Glomerular endothelial cell (primary cell): ENCODE measurements at regions not wholly inside any gene's neighbourhood (a gene's known extent, or its start where the extent isn't known, plus 50 kb on each side); places are given as distances from the start of the nearest gene placed in this dataset.

Experiments used
- DNase-seq: peaks from one replicate; pipeline ENCODE4 v3.0.0-alpha.2; 2011; ENCODE audit warnings: low read depth, low spot score; ENCODE audit errors: extremely low read depth

DNA sequence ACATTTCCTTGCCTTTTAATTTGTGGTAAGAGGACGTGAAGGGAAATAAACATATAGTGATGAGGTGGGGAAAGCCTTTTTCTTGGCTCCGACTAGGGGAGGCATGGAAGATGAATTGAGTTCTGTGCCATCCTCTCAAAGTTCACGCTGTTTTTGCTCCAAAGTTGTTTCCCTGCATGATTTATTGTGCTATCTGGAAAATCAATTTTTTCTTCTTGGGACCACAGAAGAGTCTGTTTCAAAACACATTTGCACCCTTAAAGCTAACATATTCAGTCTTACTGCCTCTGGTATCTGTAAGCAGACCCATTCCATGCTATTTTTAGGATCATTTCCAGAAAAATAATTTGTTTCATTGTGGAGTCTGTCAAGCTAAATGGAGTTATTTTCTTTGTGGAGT, 57.6 kb upstream of the KCNG1 start:
- DNase-seq: no peak

- no peak for DNase-seq
These were observed 56.6 kb upstream of the KCNG1 start for GRCh38 chr20:51079488-51079887.

DNA sequence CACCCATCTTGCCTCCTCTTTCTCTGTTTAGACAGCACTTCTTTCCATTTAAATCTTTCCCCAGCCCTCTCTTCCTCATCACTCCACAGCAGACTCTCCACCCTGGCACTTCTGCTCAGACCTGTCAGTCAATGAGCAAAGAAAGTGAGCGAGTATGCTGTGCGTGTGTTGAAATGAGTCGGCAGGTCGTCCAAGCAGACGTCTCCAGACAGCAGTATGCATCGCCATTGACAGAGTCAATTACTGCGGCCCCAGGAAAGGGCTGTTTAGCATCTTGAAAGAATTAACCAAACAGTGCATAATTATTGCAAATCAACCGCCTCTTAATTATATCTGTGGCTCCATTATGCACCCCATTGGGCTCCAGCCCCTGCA, 54.8 kb upstream of the KCNG1 start:
- DNase-seq: no peak

DNA sequence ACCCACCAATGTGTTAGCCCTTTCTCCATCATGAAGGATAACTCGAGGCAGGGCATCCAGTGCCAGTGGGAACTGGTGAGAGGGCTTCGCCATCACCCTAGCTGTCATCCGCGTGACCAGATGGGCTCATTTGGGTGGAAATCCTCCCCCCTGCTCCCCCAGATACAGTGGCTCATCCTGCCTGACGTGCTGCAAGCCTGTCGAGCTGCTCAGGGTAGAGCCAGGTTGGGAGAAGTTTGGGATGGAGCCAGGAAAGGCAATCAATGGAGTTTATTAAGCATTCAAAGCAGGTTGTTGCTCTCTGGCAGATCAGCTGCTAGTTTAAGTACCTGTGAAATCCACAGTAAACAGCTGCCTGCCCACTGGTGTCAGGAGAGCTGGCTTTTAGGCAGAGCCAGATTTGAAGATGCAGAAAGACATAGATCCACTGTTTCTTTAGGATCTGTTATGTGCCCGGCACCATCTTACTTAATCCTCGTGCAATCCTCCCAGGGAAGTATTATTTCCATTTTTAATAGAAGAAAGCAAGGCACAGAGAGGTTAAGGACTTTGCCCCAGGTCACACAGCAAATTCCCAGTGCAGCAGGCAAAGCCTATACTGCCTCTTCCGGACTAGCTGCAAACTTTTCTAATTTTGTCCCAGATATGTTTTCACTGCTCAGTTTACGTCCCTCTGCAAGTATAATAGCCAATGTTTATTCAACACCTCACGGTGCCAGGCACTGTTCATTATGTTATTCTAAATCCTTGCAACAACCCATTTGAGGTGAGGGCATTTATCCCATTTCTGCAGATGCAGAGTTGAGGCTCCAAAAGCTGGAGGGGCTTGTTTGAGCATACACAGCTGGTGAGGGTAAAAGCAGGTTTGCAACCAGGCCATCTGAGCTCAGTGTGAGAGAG, 54.1 kb upstream of the KCNG1 start:
- no peak for DNase-seq

- DNase-seq: no peak
These were observed 51.2 kb upstream of the KCNG1 start for GRCh38 chr20:51074062-51074461.
